Caco-2 (cell line): ENCODE measurements at regions not wholly inside any gene's neighbourhood (a gene's known extent, or its start where the extent isn't known, plus 50 kb on each side); places are given as distances from the start of the nearest gene placed in this dataset.

Experiments used
- BruUV-seq: library from RNA; stranded (reverse); fragments of 400-500 nt; replicated peaks from 2 replicates; lab custom pipeline; 2021; lab: Mats Ljungman, UMichigan
- CTCF ChIA-PET: fragments of 300-600 bp; sonication (Branson Sonifier 250); formaldehyde crosslinking; loops from one replicate; lab custom pipeline; 2022; ENCODE audit warnings: antibody characterized with exemption; lab: Charles Lee
- POLR2A ChIA-PET: fragments of 300-600 bp; sonication (Branson Sonifier 250); formaldehyde crosslinking; loops from one replicate; lab custom pipeline; 2022; ENCODE audit warnings: antibody characterized with exemption; lab: Charles Lee
- DNase-seq, 2 experiments: peaks; one replicate each; pipeline versions ENCODE4 v3.0.0 to v3.0.0-alpha.2; 2020 to 2022
- H3K27me3 ChIP-seq: replicated peaks from 2 replicates; pipeline ENCODE4 v1.6.0; 2011; ENCODE audit warnings: low read length; ENCODE audit not compliant: control insufficient read depth, insufficient read depth
- H3K36me3 ChIP-seq: 2 replicates; pipeline ENCODE4 v1.5.1; 2011; ENCODE audit warnings: low read length; ENCODE audit not compliant: control insufficient read depth, insufficient read depth
- H3K4me1 ChIP-seq: fragments of 250-450 bp; sonication (Bioruptor Pico); 2 replicates; pipeline ENCODE4 v1.5.1; 2020; ENCODE audit warnings: mild to moderate bottlenecking
- H3K4me3 ChIP-seq: 2 replicates; pipeline ENCODE4 v1.5.1; 2011; ENCODE audit warnings: low read depth, mild to moderate bottlenecking, control low read depth, low read length
- H3K9me3 ChIP-seq: fragments of 250-450 bp; sonication (Bioruptor Pico); 2 replicates; pipeline ENCODE4 v1.5.1; 2020; ENCODE audit warnings: mild to moderate bottlenecking, moderate library complexity
- H3K27ac Mint-ChIP-seq: one replicate; pipeline ENCODE4 v1.8.0; 2022; ENCODE audit warnings: mixed read lengths; ENCODE audit not compliant: unreplicated experiment
- H3K27me3 Mint-ChIP-seq: one replicate; pipeline ENCODE4 v1.8.0; 2022; ENCODE audit warnings: mixed read lengths; ENCODE audit not compliant: insufficient read depth, unreplicated experiment
- H3K36me3 Mint-ChIP-seq: one replicate; pipeline ENCODE4 v1.8.0; 2022; ENCODE audit warnings: mild to moderate bottlenecking, mixed read lengths; ENCODE audit not compliant: insufficient read depth, unreplicated experiment
- H3K4me1 Mint-ChIP-seq: one replicate; pipeline ENCODE4 v1.8.0; 2022; ENCODE audit warnings: low read depth, mixed read lengths; ENCODE audit not compliant: unreplicated experiment
- H3K4me3 Mint-ChIP-seq: one replicate; pipeline ENCODE4 v1.8.0; 2022; ENCODE audit warnings: mild to moderate bottlenecking, moderate library complexity, mixed read lengths; ENCODE audit not compliant: unreplicated experiment
- H3K9me3 Mint-ChIP-seq: one replicate; pipeline ENCODE4 v1.8.0; 2022; ENCODE audit warnings: mixed read lengths; ENCODE audit not compliant: unreplicated experiment
- CTCF ChIP-seq, 2 experiments: fragments of 200-600 bp in 1 of 2; IDR thresholded peaks; 1 replicate in 1 of 2; 2 replicates in 1 of 2; pipeline versions ENCODE4 v1.5.1 to v1.8.0; 2011 to 2022; ENCODE audit warnings: antibody characterized with exemption in 1 of 2, control low read depth in 1 of 2, inconsistent platforms in 1 of 2, low read depth in 1 of 2, low read length in 1 of 2, mild to moderate bottlenecking in 1 of 2, moderate library complexity in 1 of 2; ENCODE audit not compliant: insufficient read depth in 1 of 2, severe bottlenecking in 1 of 2, unreplicated experiment in 1 of 2
- intact Hi-C: fragments of 100-400 bp; cut with micrococcal nuclease; formaldehyde crosslinking; loops from one replicate; pipeline ENCODE4 v1.10.0; 2022; ENCODE audit not compliant: unreplicated experiment

- H3K4me3 ChIP-seq: no peak overlapping the region
- CTCF ChIA-PET: no interaction called here
- H3K4me1 ChIP-seq: no peaks in the 10 kb centered on the region
- no peaks in the 10 kb centered on the region for H3K4me1 Mint-ChIP-seq
- H3K36me3 Mint-ChIP-seq: no peaks in the 10 kb centered on the region
- no peak overlapping the region for H3K4me3 Mint-ChIP-seq
- POLR2A ChIA-PET: no interaction called here
- DNase-seq: peak; percentile 42 to 50
- no peaks in the 10 kb centered on the region for H3K36me3 ChIP-seq
- no peak overlapping the region for H3K27ac Mint-ChIP-seq
- intact Hi-C loops: loop anchor here (10.0 kb wide), 1 partner anchor 371 kb away; no protein-coding TSS in a partner anchor
- H3K27me3 Mint-ChIP-seq: peaks cover 3% of the 10 kb centered on the region
- no peaks in the 10 kb centered on the region for H3K27me3 ChIP-seq
- no peaks in the 10 kb centered on the region for H3K9me3 ChIP-seq
- BruUV-seq: no TSS peak
- H3K9me3 Mint-ChIP-seq: no peaks in the 10 kb centered on the region
- TF ChIP-seq CTCF (IDR thresholded peaks at IDR 0.05; ENCODE audit: insufficient read depth in 1 of 2, low read depth in 1 of 2, low read length in 1 of 2, severe bottlenecking in 1 of 2, unreplicated experiment in 1 of 2): peak; percentile 12 to 27
Measured at GRCh38 chr4:20313237-20314030, 61.7 kb downstream of the SLIT2 start.

- Mint-ChIP-seq H3K9me3 (no peaks in the 10 kb centered on the region), H3K36me3 (no peaks in the 10 kb centered on the region)
- intact Hi-C loops: loop anchor here (10.0 kb wide), 1 partner anchor 367 kb away; no protein-coding TSS in a partner anchor
Measured at GRCh38 chr4:20317424-20317985, 65.8 kb downstream of the SLIT2 start.

More at GRCh38 chr4:20317424-20317985, 65.8 kb downstream of the SLIT2 start:
- Mint-ChIP-seq H3K27ac (no peak overlapping the region), H3K4me3 (no peak overlapping the region), H3K4me1 (no peaks in the 10 kb centered on the region), H3K27me3 (peaks cover 2% of the 10 kb centered on the region)
- ChIA-PET CTCF (no interaction called here), POLR2A (no interaction called here)
- no TSS peak for BruUV-seq
- H3K9me3 ChIP-seq: no peaks in the 10 kb centered on the region
- no peak for DNase-seq
- no peaks in the 10 kb centered on the region for H3K27me3 ChIP-seq
- no peak for TF ChIP-seq CTCF (IDR thresholded peaks at IDR 0.05; ENCODE audit: insufficient read depth in 1 of 2, low read depth in 1 of 2, low read length in 1 of 2, severe bottlenecking in 1 of 2, unreplicated experiment in 1 of 2)
- H3K4me3 ChIP-seq: no peak overlapping the region
- H3K4me1 ChIP-seq: no peaks in the 10 kb centered on the region
- H3K36me3 ChIP-seq: no peaks in the 10 kb centered on the region
